Epithelial cell of esophagus (primary cell): ENCODE measurements at regions not wholly inside any gene's neighbourhood (a gene's known extent, or its start where the extent isn't known, plus 50 kb on each side); places are given as distances from the start of the nearest gene placed in this dataset.

Source experiments
- DNase-seq: peaks from one replicate; pipeline ENCODE4 v3.0.0; 2010; ENCODE audit warnings: low read depth
- H3K4me3 ChIP-seq: 2 replicates; pipeline ENCODE4 v1.5.1; 2011; ENCODE audit warnings: mild to moderate bottlenecking, low read length, control low read depth
- CTCF ChIP-seq: IDR thresholded peaks from 2 replicates; pipeline ENCODE4 v1.5.1; 2011; ENCODE audit warnings: low read depth, mild to moderate bottlenecking, low read length, control low read depth, inconsistent platforms; ENCODE audit not compliant: insufficient read depth; ENCODE audit errors: missing control alignments

- TF ChIP-seq CTCF: no peak
- no peak overlapping the region for H3K4me3 ChIP-seq
- no peak for DNase-seq
Measured at GRCh38 chr6:21348146-21348503, 245.4 kb upstream of the SOX4 start.

- no peak for TF ChIP-seq CTCF
- H3K4me3 ChIP-seq: no peak overlapping the region
- no peak for DNase-seq
Measured at GRCh38 chr6:21348504-21349195, 244.9 kb upstream of the SOX4 start.

GRCh38 chr6:21349834-21350233 is 243.7 kb upstream of the SOX4 start:
- no peak for DNase-seq
- TF ChIP-seq CTCF: no peak
- no peak overlapping the region for H3K4me3 ChIP-seq

GRCh38 chr6:21350926-21351325 is 242.6 kb upstream of the SOX4 start:
- no peak overlapping the region for H3K4me3 ChIP-seq
- no peak for DNase-seq
- TF ChIP-seq CTCF: no peak

- DNase-seq: no peak
- no peak for TF ChIP-seq CTCF
- no peak overlapping the region for H3K4me3 ChIP-seq
Measured at GRCh38 chr6:21352131-21352530, 241.4 kb upstream of the SOX4 start.

- no peak for TF ChIP-seq CTCF
- peak; percentile 48 for DNase-seq
Measured at GRCh38 chr6:21354805-21355238, 238.7 kb upstream of the SOX4 start.

GRCh38 chr6:21355638-21356037 is 237.9 kb upstream of the SOX4 start:
- DNase-seq: no peak
- no peak overlapping the region for H3K4me3 ChIP-seq
- no peak for TF ChIP-seq CTCF

More at GRCh38 chr6:21354805-21355238, 238.7 kb upstream of the SOX4 start:
- no peak overlapping the region for H3K4me3 ChIP-seq
